HG03196 (cell line): ENCODE measurements at regions not wholly inside any gene's neighbourhood (a gene's known extent, or its start where the extent isn't known, plus 50 kb on each side); places are given as distances from the start of the nearest gene placed in this dataset.
"Not testable (repeated sequence)": the region's sequence is repeated elsewhere in the genome, so short reads cannot be mapped to it uniquely, and the experiment has no call there.

Source experiments
- ATAC-seq: cut with Tn5 transposase; IDR thresholded peaks from one replicate; pipeline ENCODE4 v1.9.1; 2021; ENCODE audit not compliant: unreplicated experiment

GRCh38 chr3:70519913-70520659, 207.6 kb upstream of the MDFIC2 start:
- no peak for ATAC-seq

- no peak for ATAC-seq
These were observed 206.6 kb upstream of the MDFIC2 start for GRCh38 chr3:70519026-70519425.

- ATAC-seq: no peak
These were observed 205.9 kb upstream of the MDFIC2 start for GRCh38 chr3:70518356-70518755.

- no peak for ATAC-seq
These were observed 204.9 kb upstream of the MDFIC2 start for GRCh38 chr3:70517124-70517890.

- ATAC-seq: no peak
These were observed 203.6 kb upstream of the MDFIC2 start for GRCh38 chr3:70516076-70516475.

- ATAC-seq: no peak
These were observed 195.0 kb upstream of the MDFIC2 start for GRCh38 chr3:70507486-70507885.

GRCh38 chr3:70506775-70507174, 194.3 kb upstream of the MDFIC2 start:
- ATAC-seq: no peak

- no peak for ATAC-seq
These were observed 189.1 kb upstream of the MDFIC2 start for GRCh38 chr3:70501561-70501960.

GRCh38 chr3:70488816-70489215, 176.4 kb upstream of the MDFIC2 start:
- no peak for ATAC-seq

- no peak for ATAC-seq
These were observed 175.7 kb upstream of the MDFIC2 start for GRCh38 chr3:70488131-70488530.

GRCh38 chr3:70486414-70487017, 174.1 kb upstream of the MDFIC2 start:
- ATAC-seq: no peak

- ATAC-seq: no peak
These were observed 163.7 kb upstream of the MDFIC2 start for GRCh38 chr3:70476174-70476573.

GRCh38 chr3:70471464-70472342, 159.3 kb upstream of the MDFIC2 start:
- no peak for ATAC-seq

- no peak for ATAC-seq
These were observed 153.7 kb upstream of the MDFIC2 start for GRCh38 chr3:70466096-70466495.

GRCh38 chr3:70464876-70465275, 152.4 kb upstream of the MDFIC2 start:
- no peak for ATAC-seq

GRCh38 chr3:70464465-70464864, 152.0 kb upstream of the MDFIC2 start:
- ATAC-seq: no peak

GRCh38 chr3:70450220-70450619, 137.8 kb upstream of the MDFIC2 start:
- ATAC-seq: not testable (repeated sequence)

GRCh38 chr3:70435422-70435821, 123.0 kb upstream of the MDFIC2 start:
- ATAC-seq: not testable (repeated sequence)

GRCh38 chr3:70433091-70433490, 120.7 kb upstream of the MDFIC2 start:
- no peak for ATAC-seq

- no peak for ATAC-seq
These were observed 119.5 kb upstream of the MDFIC2 start for GRCh38 chr3:70431911-70432310.

- ATAC-seq: no peak
These were observed 113.6 kb upstream of the MDFIC2 start for GRCh38 chr3:70426071-70426470.
